Mesothelial cell of epicardium (in vitro differentiated cells): ENCODE measurements at regions not wholly inside any gene's neighbourhood (a gene's known extent, or its start where the extent isn't known, plus 50 kb on each side); places are given as distances from the start of the nearest gene placed in this dataset.
"Not testable (repeated sequence)": the region's sequence is repeated elsewhere in the genome, so short reads cannot be mapped to it uniquely, and the experiment has no call there.

ENCODE experiments used
- DNase-seq, 2 experiments: peaks; one replicate each; pipeline ENCODE4 v3.0.0; 2021; ENCODE audit warnings: low spot score in 2 of 2; ENCODE audit not compliant: unreplicated experiment in 2 of 2
- H3K27ac Mint-ChIP-seq: 2 replicates; pipeline ENCODE4 v1.8.0; 2021; ENCODE audit warnings: mixed read lengths
- H3K27me3 Mint-ChIP-seq: 2 replicates; pipeline ENCODE4 v1.8.0; 2021; ENCODE audit warnings: low read depth, mixed read lengths
- H3K36me3 Mint-ChIP-seq: 2 replicates; pipeline ENCODE4 v1.8.0; 2021; ENCODE audit warnings: mixed read lengths
- H3K4me1 Mint-ChIP-seq: 2 replicates; pipeline ENCODE4 v1.8.0; 2021; ENCODE audit warnings: mixed read lengths
- H3K4me3 Mint-ChIP-seq: 2 replicates; pipeline ENCODE4 v1.8.0; 2021; ENCODE audit warnings: mild to moderate bottlenecking, moderate library complexity, mixed read lengths
- H3K9me3 Mint-ChIP-seq: 2 replicates; pipeline ENCODE4 v1.8.0; 2021; ENCODE audit warnings: mixed read lengths
- TF ChIP-seq, protein P1 (sequence below): fragments of 200-600 bp; sonication (generic); IDR thresholded peaks from one replicate; pipeline ENCODE4 v1.5.0; 2021; ENCODE audit warnings: antibody characterized with exemption; ENCODE audit not compliant: unreplicated experiment

DNA sequence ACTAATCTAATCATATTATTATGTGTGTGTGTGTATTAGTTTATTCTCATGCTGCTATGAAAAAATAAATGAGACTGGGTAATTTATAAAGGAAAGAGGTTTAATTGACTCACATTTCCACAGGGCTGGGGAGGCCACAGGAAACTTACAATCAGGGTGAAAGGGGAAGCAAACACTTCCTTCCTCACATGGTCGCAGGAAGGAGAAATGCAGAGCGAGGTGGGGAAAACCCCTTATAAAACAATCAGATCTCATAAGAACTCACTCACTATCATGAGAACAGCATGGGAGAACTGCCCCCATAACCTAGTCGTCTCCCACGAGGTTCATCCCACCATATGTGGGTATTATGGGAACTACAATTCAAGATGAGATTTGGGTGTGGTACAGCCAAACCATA lies 190.9 kb upstream of the TAPT1 start:
- Mint-ChIP-seq H3K4me3 (no peak overlapping the region), H3K36me3 (no peaks in the 10 kb centered on the region), H3K27me3 (no peaks in the 10 kb centered on the region), H3K9me3 (peaks cover 16% of the 10 kb centered on the region), H3K27ac (no peak overlapping the region), H3K4me1 (peaks cover 12% of the 10 kb centered on the region)
- DNase-seq, result no peak
- TF ChIP-seq, protein P1, sequence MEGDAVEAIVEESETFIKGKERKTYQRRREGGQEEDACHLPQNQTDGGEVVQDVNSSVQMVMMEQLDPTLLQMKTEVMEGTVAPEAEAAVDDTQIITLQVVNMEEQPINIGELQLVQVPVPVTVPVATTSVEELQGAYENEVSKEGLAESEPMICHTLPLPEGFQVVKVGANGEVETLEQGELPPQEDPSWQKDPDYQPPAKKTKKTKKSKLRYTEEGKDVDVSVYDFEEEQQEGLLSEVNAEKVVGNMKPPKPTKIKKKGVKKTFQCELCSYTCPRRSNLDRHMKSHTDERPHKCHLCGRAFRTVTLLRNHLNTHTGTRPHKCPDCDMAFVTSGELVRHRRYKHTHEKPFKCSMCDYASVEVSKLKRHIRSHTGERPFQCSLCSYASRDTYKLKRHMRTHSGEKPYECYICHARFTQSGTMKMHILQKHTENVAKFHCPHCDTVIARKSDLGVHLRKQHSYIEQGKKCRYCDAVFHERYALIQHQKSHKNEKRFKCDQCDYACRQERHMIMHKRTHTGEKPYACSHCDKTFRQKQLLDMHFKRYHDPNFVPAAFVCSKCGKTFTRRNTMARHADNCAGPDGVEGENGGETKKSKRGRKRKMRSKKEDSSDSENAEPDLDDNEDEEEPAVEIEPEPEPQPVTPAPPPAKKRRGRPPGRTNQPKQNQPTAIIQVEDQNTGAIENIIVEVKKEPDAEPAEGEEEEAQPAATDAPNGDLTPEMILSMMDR, result no peak

DNA sequence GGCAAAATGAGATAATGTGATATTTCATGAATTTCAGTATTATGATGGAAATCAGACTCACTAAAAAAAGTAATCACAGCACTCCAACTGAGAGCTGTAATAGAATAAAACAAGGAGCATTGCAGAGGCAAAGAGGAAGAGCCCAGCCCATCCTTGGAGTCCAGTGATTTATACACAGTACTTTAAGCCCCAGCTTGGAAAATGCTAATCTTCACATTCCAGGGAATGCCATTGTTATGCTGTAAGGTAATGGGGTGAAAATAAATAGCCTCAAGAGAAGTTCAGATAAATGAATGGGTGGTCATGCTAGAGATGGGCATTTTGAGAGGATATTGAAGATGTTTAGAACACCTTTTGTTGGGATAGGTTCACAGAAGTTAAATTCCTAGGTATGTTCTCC lies 190.3 kb upstream of the TAPT1 start:
- TF ChIP-seq, protein P1, result no peak
- H3K27ac Mint-ChIP-seq, result no peak overlapping the region
- peaks cover 16% of the 10 kb centered on the region for H3K9me3 Mint-ChIP-seq
- peaks cover 14% of the 10 kb centered on the region for H3K4me1 Mint-ChIP-seq
- no peak for DNase-seq
- H3K36me3 Mint-ChIP-seq, result no peaks in the 10 kb centered on the region
- H3K27me3 Mint-ChIP-seq, result no peaks in the 10 kb centered on the region
- H3K4me3 Mint-ChIP-seq, result no peak overlapping the region

DNA sequence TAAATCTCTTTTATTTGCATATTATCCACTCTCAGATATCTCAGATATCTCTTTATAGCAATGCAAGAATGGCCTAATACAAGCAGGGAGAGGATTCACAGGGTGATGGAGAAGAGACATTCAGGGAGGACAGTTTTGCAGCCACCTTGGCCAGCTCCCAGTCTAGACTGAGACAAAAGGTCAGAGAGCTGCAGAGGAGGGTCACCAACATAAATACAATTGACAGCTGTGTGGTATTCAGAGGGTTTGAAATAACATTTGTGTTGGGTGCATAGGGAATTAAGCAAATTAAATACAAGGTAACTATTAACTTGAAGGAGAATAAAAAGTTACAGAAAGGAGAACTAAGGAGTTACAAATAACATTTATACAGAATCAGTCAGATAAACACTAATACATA lies 189.5 kb upstream of the TAPT1 start:
- no peaks in the 10 kb centered on the region for H3K27me3 Mint-ChIP-seq
- H3K36me3 Mint-ChIP-seq, result no peaks in the 10 kb centered on the region
- peaks cover 14% of the 10 kb centered on the region for H3K4me1 Mint-ChIP-seq
- no peak overlapping the region for H3K4me3 Mint-ChIP-seq
- H3K27ac Mint-ChIP-seq, result no peak overlapping the region
- TF ChIP-seq, protein P1, result no peak
- peaks cover 12% of the 10 kb centered on the region for H3K9me3 Mint-ChIP-seq
- no peak for DNase-seq

DNA sequence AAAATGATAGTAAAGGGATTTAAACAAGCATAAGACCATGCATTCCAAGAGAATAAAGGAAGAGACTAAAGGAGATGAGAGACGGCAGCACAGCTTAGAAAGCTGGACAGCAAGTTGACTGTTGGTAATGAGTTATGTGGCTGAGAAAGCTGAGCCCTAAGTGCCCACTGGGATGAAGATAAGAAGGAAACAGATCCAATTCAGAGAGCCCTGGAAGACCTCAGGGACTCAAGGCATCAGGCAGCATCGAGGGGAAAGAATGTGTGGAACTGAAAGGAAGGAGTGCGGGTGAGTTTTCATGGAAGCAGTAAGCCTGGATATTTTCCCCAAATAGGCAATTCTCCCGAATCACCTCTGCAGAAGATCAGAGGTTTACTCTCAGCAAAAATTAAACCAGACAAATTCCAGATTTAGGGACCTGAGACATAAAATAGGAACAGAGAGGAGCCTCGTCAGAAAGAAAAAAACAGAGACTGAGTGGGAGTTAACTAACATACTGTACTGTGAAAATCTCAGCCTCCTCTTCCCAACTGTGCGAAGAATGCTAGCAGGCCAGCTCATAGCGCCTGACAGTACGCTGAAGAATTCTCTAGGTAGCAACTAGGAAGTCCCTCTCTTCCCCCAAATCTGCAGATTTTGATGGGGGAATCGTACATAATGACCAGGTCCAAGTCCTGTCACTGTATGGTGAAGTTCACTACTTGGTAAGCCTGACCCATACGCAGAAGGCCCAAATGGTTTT lies 187.7 kb upstream of the TAPT1 start:
- Mint-ChIP-seq H3K27ac (no peak overlapping the region), H3K27me3 (peaks cover 11% of the 10 kb centered on the region), H3K4me1 (peaks cover 14% of the 10 kb centered on the region), H3K36me3 (no peaks in the 10 kb centered on the region), H3K4me3 (no peak overlapping the region), H3K9me3 (no peaks in the 10 kb centered on the region)
- TF ChIP-seq, protein P1, result no peak
- no peak for DNase-seq

DNA sequence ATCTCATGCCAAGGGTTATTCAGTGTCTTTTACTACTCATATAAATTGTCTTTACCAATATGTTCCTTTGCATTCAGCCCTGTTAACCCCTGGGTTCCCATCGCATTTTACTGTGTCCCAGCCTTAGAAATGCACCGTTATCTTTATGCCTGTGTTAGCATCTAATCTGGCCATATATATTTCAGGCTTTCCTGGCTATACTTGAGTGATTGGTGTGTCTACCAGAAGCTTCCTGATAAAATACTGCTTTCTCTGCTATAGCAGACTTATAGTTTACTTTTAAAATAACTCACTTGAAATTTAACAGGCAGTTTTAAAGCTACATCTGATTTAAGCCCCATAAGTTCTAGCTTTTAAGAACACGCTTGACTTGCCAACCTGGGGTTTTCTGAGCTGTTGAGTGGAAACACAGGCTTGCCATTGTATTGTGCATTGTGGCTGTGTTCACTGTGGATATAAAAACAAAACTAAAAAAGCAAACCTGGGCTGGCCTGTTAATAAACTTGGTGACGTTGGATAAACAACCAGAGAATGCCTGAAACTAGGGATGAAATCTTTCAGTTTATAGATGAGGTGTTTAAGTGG lies 185.3 kb upstream of the TAPT1 start:
- Mint-ChIP-seq H3K9me3 (peaks cover 4% of the 10 kb centered on the region), H3K4me1 (peaks cover 14% of the 10 kb centered on the region), H3K4me3 (no peak overlapping the region), H3K27ac (no peak overlapping the region), H3K27me3 (peaks cover 13% of the 10 kb centered on the region), H3K36me3 (no peaks in the 10 kb centered on the region)
- DNase-seq, result no peak
- TF ChIP-seq, protein P1, result no peak

DNA sequence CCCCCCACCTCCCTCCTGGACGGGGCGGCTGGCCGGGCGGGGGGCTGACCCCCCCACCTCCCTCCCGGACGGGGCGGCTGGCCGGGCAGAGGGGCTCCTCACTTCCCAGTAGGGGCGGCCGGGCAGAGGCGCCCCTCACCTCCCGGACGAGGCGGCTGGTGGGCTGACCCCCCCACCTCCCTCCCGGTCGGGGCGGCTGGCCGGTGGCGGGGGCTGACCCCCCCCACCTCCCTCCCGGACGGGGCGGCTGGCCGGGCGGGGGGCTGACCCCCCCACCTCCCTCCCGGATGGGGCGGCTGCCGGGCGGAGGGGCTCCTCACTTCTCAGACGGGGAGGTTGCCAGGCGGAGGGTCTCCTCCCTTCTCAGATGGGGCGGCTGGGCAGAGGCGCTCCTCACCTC lies 166.9 kb upstream of the TAPT1 start:
- H3K36me3 Mint-ChIP-seq, H3K27ac Mint-ChIP-seq, H3K4me1 Mint-ChIP-seq, DNase-seq, H3K4me3 Mint-ChIP-seq: not testable (repeated sequence)
- peaks cover 25% of the 10 kb centered on the region for H3K27me3 Mint-ChIP-seq
- H3K9me3 Mint-ChIP-seq, result peaks cover 15% of the 10 kb centered on the region
